ENCODE measurements at regions not wholly inside any gene's neighbourhood (a gene's known extent, or its start where the extent isn't known, plus 50 kb on each side); places are given as distances from the start of the nearest gene placed in this dataset.

GRCh38 chr3:135539351-135539750 lies 426.2 kb upstream of the PPP2R3A start:
- no peak for ATAC-seq
- Histone ChIP-seq H3K36me3 (ENCODE audit: control insufficient read depth, insufficient read depth, low read length) (no peaks in the 10 kb centered on the region), H2AFZ (ENCODE audit: low read depth, low read length) (no peak overlapping the region), H3K27me3 (ENCODE audit: control insufficient read depth in 2 of 2, insufficient read depth in 2 of 2, low read length in 2 of 2) (no peaks in the 10 kb centered on the region; a peak in 1 of 5 replicates), H3K27ac (ENCODE audit: extremely low read depth, low read depth, low read length) (no peak overlapping the region), H3K4me1 (replicated peaks in 1 of 2; ENCODE audit: control insufficient read depth in 2 of 2, insufficient read depth in 2 of 2, low read length in 2 of 2) (no peaks in the 10 kb centered on the region), H3K4me3 (no peak overlapping the region), H3K9me1 (ENCODE audit: control insufficient read depth, insufficient read depth, low read length) (no peaks in the 10 kb centered on the region), H3K9ac (ENCODE audit: insufficient read depth in 1 of 2, low read depth in 2 of 2, low read length in 2 of 2) (no peak overlapping the region), H4K20me1 (replicated peaks; ENCODE audit: control insufficient read depth, insufficient read depth, low read length) (no peaks in the 10 kb centered on the region), H3K79me2 (ENCODE audit: control insufficient read depth, insufficient read depth, low read length) (no peaks in the 10 kb centered on the region), H3K4me2 (ENCODE audit: insufficient read depth, low read length) (no peak overlapping the region), H3K9me3 (replicated peaks; ENCODE audit: control insufficient read depth, insufficient read depth, low read depth, low read length) (no peaks in the 10 kb centered on the region)
- no peak for FAIRE-seq
- intact Hi-C loops (cut with micrococcal nuclease) (no loop called here), in situ Hi-C loops (cut with MboI) (no loop called here)
- BruUV-seq (replicated peaks) = no TSS peak
- POLR2A ChIA-PET = no interaction called here
- WGBS (ENCODE audit: insufficient coverage, low coverage, missing lambda C conversion rate) = 0% methylated on average over 3 of the region's 4 CpGs
- DNase-seq (ENCODE audit: extremely low read depth in 1 of 4, low spot score in 3 of 4) = no peak
- CTCF ChIA-PET (ENCODE audit: low intra/inter-chr PET ratio) = no interaction called here
- TF ChIP-seq TRIM24 (IDR thresholded peaks at IDR 0.05) (no peak), KHSRP (IDR thresholded peaks at IDR 0.05) (no peak), ZNF436 (CRISPR knock-in tag; IDR thresholded peaks at IDR 0.05) (no peak), ATF6 (CRISPR knock-in tag; IDR thresholded peaks at IDR 0.05) (no peak), KDM2B (CRISPR knock-in tag; IDR thresholded peaks at IDR 0.05) (no peak), ARNT (IDR thresholded peaks at IDR 0.05) (no peak), RBBP5 (IDR thresholded peaks at IDR 0.05; ENCODE audit: borderline replicate concordance, insufficient read depth, low read length, poor library complexity, severe bottlenecking) (no peak), ZBTB40 (IDR thresholded peaks at IDR 0.05) (no peak), ZBTB40 (CRISPR knock-in tag; IDR thresholded peaks at IDR 0.05) (no peak), TFE3 (CRISPR knock-in tag; IDR thresholded peaks at IDR 0.05) (no peak), HSF4 (CRISPR knock-in tag; IDR thresholded peaks at IDR 0.05; ENCODE audit: borderline replicate concordance) (no peak), KLF13 (tag; IDR thresholded peaks at IDR 0.05; ENCODE audit: borderline replicate concordance, low read depth) (no peak)

All from K562 (cell line).